Stimulated activated CD4-positive, alpha-beta T cell treated with anti-CD3 and anti-CD28 coated beads, Interleukin-12 subunit alpha, Interleukin-12 subunit beta, amount 100 ng/mL, for 24 hours (primary cell): ENCODE measurements at regions not wholly inside any gene's neighbourhood (a gene's known extent, or its start where the extent isn't known, plus 50 kb on each side); places are given as distances from the start of the nearest gene placed in this dataset.
"Not testable (repeated sequence)": the region's sequence is repeated elsewhere in the genome, so short reads cannot be mapped to it uniquely, and the experiment has no call there.

Source experiments
- DNase-seq, 2 experiments: peaks; one replicate each; pipeline ENCODE4 v3.0.0-alpha.2; 2020; ENCODE audit warnings: low read depth in 2 of 2

DNA sequence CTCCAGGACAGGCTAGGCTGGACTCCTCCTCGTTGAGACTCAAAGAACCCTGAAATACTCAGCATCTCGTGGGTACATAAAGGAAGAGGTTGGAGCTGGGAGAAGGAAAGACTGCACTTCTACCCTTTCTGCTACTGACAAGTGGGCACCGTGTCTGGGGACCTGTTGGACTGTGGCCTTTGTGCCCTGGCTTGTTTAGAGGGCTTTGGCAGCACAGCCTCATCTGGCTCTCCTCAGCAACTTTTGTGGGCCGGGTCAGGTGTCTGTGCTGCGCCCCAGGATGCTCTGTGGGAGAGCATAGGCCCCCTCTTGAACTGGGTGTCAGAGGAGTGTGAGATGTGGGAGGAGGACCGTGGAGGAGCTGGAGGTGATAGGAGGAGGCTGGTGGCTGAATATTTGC lies 142.4 kb downstream of the FCRL5 start:
- no peak for DNase-seq

DNA sequence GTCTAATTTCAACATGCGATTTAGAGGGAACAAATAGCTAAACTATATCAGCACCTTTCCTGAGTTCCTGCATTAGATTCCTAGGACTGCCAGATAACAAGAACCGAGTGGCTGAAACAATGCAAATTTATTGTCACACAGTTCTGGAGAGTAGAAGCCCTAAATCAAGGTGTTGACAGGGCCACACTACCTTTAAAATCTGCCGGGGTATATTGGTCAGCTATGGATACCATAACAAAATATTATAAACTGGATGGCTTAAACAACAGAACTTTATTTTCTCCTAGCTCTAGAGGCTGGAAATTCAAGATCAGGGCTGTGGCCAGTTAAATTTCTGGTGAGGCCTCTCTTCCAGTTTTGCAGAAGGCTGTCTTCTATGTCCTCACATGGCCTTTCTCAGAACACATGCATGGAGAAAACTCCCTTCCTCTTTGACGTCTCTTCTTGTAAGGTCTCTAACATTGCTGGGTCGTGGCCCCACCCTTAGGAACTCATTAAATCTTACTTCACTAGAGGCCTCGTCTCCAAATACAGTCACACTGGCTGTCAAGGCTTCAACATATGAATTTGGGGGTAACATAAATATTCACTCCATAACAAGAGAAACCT lies 144.3 kb downstream of the FCRL5 start:
- DNase-seq = no peak

DNA sequence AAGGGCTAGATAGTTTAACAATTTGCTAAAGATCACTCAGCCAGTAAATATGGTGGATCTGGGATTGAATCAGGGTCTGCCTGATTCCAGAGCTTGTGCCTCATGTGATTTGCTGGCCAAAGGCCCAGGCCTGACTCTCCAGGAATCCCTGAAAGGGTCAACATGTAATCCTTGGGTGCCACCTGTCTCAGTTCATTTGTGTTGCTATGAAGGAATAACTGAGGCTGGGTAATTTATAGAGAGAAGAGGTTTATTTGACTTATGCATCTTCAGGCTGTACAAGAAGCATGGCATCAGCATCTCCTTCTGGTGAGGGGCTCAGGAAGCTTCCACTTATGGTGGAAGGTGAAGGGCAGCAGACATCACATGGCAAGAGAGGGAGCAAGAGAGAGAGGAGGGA lies 144.9 kb downstream of the FCRL5 start:
- no peak for DNase-seq

DNA sequence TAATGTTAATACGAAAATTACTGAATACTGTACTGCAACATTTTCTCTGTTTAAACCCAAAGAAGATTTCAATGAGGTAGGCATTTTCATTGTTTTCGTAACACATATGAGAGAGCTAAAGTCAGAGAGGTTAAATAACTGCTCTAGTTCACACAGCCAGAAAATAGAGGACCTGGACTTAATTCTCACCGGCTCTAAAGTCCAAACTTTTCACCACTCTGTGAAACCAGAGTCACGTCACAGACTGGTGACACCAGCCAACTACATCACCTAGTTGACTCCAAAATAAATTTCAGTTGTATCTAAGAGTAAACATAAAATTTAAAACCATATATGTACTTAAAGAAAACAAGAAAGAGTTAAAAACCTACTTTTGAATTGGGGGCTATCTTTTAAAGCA lies 146.7 kb downstream of the FCRL5 start:
- no peak for DNase-seq

DNA sequence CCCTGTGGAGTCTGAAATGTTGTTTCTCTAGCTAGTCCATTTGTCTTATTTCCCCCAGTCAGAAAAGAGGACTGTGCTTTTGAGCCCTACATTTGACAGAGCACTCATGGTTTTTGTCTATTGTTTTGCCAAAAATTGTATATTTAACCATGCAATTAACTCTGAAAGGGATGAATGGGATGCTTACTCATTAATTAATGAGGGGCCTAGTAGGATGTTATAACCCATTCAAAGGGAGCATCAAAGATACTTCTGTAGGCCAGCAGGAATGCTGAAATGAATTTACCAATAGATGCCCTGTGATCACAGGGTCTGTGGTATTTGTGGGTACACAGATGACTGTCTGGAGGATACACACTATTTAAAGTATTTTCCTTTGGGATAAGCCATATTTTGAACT lies 147.7 kb downstream of the FCRL5 start:
- no peak for DNase-seq

DNA sequence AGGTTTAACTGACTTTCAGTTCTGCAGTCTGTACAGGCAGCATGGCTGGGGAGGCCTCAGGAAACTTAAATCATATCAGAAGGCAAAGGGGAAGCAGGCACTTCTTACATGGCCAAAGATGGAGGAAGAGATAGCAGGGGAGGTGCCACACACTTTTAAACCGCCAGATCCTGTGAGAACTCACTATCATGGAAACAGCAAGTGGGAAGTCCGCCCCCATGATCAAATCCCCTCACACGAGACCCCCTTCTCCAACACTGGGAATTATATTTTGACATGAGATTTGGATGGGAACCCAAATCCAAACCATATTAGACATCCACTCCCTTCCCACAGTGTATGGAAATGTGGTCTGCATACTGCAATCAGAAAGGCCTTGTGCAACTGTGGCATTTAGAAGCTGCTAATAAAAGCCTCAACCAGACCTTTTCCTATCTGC lies 148.2 kb downstream of the FCRL5 start:
- DNase-seq = no peak

DNA sequence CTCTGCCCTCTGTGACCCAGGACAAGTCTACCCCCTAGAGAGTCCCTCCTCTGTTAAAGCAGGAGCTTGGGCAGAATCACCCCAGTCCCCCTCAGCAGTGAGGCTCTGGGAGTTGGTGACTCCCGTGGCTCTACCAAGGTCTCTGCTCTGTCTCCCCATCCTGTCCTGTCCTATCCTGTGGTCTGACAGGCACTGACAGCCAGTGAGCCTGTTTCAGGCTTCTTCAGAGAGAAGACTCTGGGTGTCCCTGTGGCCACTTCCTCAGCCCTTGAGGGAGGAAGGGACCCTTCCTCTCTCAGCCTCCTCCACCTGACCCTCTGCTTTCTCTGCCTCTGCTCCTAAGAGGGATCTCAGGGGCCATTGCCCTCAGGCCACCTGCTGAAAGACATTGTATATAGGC lies 148.7 kb downstream of the FCRL5 start:
- DNase-seq = no peak

DNA sequence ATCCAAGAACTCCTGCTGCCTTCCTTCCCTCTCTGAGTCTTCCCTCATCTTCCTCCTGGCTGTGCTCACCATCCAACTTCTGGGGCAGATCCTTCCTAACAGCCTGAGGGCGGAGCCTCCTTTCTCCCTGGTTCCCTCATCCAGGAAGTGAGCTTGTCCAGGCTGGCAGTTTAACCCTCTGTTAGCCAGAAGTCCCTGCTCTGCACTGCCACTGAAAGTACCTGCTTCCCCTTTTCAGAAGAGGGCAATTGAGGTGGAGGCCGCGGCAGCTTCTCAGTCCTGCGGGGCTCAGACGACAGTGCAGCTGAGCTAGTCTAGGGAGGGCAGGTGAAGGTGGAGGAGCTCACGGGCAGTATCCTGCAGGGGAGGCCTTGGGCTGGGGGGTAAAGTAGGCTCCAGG lies 149.1 kb downstream of the FCRL5 start:
- DNase-seq = no peak

DNA sequence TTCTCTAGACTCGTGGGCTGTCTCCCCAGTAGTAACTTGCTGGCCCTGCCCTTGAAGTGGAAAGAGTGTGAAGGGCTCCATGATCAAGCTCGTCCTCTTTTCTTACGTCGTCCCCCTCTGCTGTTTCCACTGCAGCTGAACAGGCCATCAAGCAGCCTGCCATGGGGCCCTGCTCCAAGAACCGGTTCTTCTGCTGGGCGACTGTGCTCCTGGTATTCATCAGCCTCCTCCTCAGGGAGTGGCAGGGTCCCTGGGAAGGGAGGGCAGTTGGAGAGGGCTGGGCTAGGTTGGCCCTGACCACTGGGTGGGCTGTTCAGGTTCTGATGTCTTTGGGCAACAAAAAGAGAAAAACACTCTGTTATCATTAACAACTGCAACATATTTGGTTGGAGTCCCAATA lies 151.5 kb downstream of the FCRL5 start:
- DNase-seq = no peak

DNA sequence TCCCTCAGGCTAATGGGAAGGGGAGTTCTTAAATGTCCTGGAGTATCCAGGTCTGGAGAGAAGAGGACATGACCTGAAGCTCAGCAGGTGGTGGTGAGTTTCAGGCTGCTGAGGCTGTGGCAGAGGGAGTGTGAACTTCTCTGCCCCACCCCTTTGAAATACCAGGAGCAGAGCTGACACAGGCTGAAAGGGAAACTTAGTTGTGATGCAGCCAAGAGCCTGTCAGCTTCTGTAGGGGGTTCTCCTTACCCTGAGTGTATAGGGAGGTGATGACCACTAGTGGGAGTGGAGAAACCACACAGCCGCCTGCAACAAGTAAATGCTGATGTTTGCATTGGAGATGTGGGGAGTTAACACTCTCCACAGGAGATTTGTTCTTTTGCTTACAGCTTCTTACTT lies 152.3 kb downstream of the FCRL5 start:
- no peak for DNase-seq

DNA sequence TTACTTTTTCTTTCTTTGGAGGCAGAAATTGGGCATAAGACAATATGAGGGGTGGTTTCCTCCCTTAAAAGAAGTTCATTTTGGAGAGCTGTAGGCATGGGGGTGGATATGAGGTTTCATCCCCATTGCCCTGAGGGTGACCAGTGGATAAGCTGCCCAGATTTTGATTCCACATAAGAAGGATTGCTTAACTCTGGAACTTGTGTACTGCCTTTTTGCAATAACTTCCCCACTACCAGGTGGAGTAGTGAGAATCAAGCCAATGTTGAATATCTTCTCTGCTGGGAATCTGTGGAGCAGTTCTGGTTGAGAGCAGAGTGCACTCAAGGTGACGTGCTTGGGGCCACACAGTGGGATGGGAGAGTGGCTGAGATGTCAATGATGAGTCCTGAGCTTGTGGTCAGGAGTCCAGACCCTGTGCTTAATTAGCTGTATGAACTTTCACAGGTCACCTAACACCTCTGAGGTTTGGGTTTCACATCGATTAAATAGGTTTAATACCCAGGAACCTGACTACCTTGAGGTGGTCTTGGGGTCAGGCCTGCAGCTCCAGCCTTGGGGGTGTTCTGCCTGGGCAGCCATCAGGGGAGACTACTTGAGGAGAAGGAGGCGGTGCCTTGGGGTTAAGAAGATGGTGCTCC lies 152.9 kb downstream of the FCRL5 start:
- no peak for DNase-seq

DNA sequence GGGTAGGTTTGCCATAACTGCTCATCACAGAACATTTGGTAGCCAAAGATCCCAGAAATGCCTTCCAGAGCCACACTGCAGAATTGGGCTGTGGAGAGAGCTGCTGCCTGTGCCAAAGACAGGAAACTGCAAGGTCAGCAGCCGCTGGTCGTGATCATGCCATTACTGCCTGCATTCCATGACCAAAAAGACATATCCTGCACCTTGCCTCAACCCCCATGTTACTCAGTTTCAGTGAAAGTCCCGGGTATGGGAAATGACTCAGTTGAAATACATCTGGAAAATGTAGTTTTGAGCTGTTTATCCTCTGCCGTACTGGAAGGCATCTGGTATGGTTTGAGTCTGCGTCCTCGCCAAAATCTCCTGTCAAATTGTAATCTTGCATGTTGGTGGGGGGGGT lies 161.7 kb downstream of the FCRL5 start:
- no peak for DNase-seq

DNA sequence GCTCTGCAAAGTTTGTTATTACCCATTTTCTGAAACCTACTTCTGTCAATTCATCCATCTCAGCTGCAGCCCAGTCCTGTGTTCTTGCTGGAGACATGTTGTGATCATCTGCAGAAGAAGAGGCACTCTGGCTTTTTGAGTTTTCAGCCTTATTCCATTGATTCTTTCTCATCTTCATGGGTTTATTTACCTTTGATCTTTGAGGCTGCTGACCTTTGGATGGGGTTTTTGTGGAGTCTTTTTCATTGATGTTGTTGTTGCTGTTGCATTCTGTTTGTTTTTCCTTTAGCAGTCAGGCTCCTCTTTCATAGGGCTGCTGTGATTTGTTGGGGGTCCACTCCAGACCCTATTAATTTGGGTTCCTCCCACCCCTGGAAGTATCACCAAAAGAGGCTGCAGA lies 164.3 kb downstream of the FCRL5 start:
- DNase-seq = no peak

DNA sequence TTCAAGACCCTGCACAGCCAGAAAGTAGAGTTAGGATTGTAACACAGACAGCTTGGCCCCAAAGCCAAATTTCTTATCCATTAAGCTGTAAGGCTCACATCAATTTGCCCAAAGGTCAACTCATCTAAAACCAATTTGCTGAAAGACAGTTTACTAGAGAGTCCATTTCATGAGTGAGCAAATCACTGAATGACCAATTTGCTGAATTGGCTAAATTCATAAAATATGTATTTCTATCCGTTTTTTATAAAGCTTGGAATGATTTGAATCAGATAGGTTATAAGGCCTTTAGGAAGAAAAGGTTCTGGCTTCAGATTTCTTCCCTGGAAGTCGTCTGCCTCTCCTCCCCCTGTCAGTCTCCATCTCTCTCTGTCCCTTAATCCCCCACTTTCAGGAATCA lies 168.1 kb downstream of the FCRL5 start:
- no peak for DNase-seq

DNA sequence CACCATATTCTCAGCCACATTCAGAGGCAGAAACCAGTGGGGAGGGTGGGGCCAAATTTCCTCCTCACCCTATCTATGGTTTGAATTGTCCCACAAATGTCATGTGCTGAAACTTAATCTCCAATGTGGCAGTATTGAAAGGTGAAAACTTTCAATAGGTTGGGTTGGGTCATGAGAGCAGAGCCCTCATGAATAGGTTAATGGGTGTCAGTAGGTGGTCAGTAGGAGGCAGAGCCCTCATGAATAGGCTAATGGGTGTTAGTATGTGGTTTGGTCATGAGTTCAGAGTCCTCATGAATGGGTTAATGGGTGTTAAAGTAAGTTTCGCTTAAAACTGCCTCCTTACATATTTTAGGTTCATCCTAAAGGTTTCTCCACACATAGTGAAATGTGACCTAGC lies 170.0 kb downstream of the FCRL5 start:
- DNase-seq = no peak

DNA sequence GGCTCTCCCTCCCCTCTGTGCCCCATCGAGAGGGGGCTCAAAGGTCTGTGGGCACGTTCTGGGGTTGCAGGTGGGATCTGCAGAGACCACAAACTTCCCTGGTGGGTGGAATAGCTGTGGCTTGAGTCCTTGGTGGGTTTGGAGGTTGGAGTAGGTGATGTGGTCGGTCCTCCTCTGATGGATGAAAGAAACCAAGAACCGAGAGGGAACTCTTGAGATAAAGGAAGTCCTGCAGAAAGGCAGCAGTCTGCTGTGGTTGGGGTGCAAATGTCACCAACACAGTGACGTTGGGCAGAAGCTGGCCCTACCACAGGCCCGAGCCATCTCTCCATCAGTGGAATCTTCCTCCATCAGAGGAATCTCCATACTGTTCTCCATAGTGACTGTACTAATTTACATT lies 171.8 kb downstream of the FCRL5 start:
- no peak for DNase-seq

DNA sequence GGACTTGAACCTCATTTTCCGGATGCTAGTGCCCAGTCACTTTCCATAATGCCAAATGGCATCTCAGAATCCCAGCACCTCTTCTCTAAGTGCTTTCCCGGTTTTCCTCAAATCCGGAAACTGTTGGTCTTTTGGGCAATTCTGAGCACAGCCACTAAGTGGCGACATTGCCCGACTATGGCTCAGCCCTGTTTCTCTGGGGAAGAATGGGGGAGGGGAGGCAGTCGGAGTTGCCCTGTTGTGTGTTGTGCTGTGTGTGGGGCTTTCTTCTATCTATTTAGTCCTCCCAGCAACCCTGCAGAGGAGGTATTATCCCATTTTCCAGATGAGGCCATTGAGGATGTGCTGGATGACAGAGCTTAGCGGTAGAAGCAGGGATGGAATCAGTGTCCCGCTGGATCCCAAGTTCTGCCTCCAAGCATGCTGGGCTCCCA lies 175.0 kb downstream of the FCRL5 start:
- peak in 1 of 2 experiments; percentile 18 for DNase-seq

DNA sequence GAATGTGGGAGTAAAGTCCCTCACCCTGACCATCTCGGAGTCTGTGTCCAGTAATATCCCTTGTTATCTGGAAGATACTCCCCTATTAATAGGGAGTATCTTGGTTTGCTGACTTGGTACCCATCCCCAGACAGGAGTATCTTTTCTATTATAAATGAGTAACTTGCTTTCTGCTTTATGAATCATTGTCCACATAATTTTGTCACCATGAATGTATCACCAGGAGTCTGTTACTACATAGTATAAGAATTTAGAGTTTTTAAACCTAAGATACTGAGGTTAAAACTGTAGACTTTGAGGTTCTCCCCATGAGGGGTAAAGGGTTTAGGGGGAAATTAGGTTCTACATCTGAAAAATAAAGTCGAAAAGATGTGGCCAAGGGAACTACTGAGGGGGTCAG lies 175.6 kb downstream of the FCRL5 start:
- no peak for DNase-seq

DNA sequence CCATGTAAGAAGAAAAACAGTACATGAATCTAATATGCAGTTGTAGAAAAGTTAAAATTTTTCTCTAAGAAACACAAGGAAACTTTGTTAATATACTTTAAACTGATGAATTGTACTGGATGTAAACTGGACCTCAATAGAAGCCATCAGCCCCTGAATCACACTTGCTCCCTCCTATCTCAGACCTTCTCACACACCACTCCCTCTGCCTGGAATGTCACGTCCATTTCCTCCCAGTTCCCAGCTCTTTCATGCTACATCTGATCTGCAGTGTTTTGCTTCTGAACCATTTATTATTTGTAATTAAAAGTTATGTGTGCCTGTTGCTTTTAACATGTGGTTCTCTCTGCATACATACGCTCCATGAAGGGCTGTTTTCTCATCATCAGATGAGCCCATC lies 180.0 kb downstream of the FCRL5 start:
- not testable (repeated sequence) for DNase-seq

DNA sequence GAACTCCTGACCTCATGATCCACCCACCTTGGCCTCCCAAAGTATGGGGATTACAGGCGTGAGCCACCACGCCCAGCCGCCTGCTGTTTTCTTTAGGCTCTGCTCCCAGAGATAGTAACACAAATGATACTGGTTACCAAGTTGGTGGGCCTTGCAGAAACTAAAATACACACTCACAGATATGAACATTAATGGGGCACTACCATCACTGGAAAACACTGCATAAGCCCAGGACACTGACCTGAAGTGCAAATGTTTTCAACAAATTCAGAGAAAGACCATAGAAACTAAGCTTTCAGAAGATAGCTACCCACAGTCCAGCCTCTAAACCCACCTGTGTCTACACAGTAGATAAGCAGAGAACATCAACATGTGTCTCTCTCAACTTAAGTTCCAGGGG lies 180.5 kb downstream of the FCRL5 start:
- no peak for DNase-seq

DNA sequence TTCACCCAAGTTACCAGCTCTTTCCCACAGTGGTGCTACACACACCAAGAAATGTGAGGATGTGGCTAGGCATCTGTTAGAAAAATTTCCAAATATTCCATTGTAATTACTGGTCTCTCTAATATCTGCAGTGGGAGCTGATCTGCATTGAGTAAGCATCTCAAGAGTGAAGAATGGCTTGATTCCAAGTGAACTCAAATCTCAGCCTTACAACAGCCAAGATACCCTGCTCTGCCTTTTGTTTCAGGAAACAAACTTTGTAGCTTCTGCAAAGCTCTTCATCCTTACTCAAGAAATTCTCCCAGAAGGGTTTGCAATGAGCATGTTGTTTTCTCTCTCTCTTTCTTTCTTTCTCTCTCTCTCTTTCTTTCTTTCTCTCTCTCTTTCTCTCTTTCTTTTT lies 181.1 kb downstream of the FCRL5 start:
- no peak for DNase-seq

DNA sequence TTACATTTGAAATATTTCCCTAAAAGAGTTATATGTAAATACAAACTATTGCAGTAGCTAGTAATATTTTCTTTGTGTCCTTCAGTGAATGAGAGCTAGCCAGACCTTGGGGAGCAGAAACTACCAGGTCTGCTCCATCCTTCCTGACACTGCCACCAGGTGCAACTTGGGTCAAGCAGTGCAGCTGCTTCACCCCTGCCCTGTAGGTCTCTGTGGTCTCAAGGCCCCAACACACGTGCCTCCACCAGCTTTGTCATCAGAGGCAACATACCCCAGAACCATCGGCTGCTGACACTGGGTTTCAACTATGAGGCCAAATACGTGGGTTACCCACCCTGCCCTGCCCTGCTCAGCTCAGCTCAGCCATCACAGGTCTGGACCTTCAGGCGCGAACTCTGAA lies 181.6 kb downstream of the FCRL5 start:
- DNase-seq = no peak

DNA sequence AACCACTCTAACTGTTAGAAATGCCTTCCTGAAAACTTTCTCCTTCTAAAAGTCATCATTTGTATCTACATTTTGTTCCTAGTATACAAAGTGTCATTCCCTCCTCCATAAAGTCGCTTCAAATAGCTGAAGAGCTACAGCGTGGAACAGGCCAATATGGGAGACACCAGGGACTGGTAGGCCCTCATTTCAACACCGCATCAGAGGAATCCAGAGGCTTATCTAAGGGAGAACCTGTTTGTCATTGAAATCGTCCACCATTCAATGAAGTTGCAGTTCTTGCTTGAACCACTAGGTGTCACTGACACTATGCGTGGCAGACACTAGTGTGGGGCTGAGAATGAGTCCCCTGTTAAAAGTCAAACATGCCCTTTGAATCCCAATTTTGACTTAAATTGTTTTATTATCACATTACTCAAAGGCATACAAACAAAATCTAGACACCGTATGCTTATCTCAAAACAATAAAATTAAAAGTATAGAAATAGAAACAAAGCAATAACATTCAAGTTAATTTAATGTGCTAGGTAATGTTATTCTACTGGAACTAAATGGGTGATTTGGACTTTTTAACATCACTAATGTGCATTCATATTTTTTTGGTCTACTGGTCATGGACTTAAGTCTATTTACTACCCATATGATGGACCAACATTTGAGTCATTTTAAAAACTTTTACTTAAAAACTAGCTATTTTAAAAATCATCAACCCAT lies 182.3 kb downstream of the FCRL5 start:
- DNase-seq = peak in 1 of 2 experiments; percentile 24
